8988T (cell line): ENCODE measurements at regions not wholly inside any gene's neighbourhood (a gene's known extent, or its start where the extent isn't known, plus 50 kb on each side); places are given as distances from the start of the nearest gene placed in this dataset.

Source experiments
- DNase-seq: peaks from one replicate; pipeline ENCODE4 v3.0.0; 2011

- DNase-seq = no peak
Measured at GRCh38 chr10:128596906-128597305, 470.7 kb upstream of the MKI67 start.

- DNase-seq = no peak
Measured at GRCh38 chr10:128599030-128599429, 472.8 kb upstream of the MKI67 start.

GRCh38 chr10:128599538-128599937, 473.3 kb upstream of the MKI67 start:
- DNase-seq = no peak

- DNase-seq = no peak
Measured at GRCh38 chr10:128602183-128602582, 476.0 kb upstream of the MKI67 start.

GRCh38 chr10:128604025-128604424, 477.8 kb upstream of the MKI67 start:
- no peak for DNase-seq

GRCh38 chr10:128605180-128605579, 479.0 kb upstream of the MKI67 start:
- DNase-seq = no peak

GRCh38 chr10:128606055-128606454, 479.8 kb upstream of the MKI67 start:
- no peak for DNase-seq

- no peak for DNase-seq
Measured at GRCh38 chr10:128608791-128609190, 482.6 kb upstream of the MKI67 start.

GRCh38 chr10:128609460-128609859, 483.2 kb upstream of the MKI67 start:
- no peak for DNase-seq

- DNase-seq = no peak
Measured at GRCh38 chr10:128610113-128610512, 483.9 kb upstream of the MKI67 start.

- no peak for DNase-seq
Measured at GRCh38 chr10:128612195-128612594, 486.0 kb upstream of the MKI67 start.

- DNase-seq = no peak
Measured at GRCh38 chr10:128612631-128613030, 486.4 kb upstream of the MKI67 start.

- DNase-seq = no peak
Measured at GRCh38 chr10:128614016-128614605, 487.9 kb upstream of the MKI67 start.

GRCh38 chr10:128614802-128615553, 488.8 kb upstream of the MKI67 start:
- no peak for DNase-seq

GRCh38 chr10:128617532-128617931, 491.3 kb upstream of the MKI67 start:
- DNase-seq = no peak

- DNase-seq = no peak
Measured at GRCh38 chr10:128622706-128623105, 496.5 kb upstream of the MKI67 start.

- DNase-seq = no peak
Measured at GRCh38 chr10:128623776-128624175, 497.6 kb upstream of the MKI67 start.

GRCh38 chr10:128624656-128625530, 498.7 kb upstream of the MKI67 start:
- DNase-seq = no peak

GRCh38 chr10:128625926-128626325, 499.7 kb upstream of the MKI67 start:
- no peak for DNase-seq

GRCh38 chr10:128626397-128627000, 500.3 kb upstream of the MKI67 start:
- DNase-seq = no peak

GRCh38 chr10:128627811-128628210, 501.6 kb upstream of the MKI67 start:
- no peak for DNase-seq

- DNase-seq = no peak
Measured at GRCh38 chr10:128628252-128628651, 502.0 kb upstream of the MKI67 start.
